ENCODE measurements at regions not wholly inside any gene's neighbourhood (a gene's known extent, or its start where the extent isn't known, plus 50 kb on each side); places are given as distances from the start of the nearest gene placed in this dataset.

DNA sequence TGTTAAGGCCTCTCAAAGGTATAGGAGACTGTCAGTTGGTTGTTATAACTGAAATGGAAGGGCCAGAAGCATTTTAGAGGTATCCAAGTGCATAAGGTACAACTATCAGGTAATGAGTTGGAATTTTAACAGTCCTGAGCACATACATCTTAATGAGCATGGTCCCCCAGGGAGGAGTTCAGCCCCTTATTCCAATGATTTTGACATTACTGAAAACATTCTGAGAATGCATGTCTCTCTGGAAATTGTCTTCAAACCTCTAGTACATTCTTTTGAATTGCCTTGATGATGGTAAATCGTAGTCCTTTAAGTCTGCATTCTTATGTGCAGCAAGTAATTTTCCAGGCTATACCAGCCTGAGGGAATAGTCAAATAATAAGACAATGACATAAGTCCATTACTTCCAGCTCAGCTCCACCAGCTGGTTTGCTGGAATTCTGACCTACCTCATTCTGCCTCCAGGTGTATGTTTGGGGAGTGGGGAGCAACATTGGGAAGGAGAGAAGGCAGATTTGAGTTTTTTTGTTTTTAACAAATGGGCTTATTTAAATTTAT lies 239.2 kb downstream of the MSRB3 start:
- FAIRE-seq = no peak

- no peak for FAIRE-seq
Observed at GRCh38 chr12:65518771-65519170, 240.3 kb downstream of the MSRB3 start.

- no peak for FAIRE-seq
Observed at GRCh38 chr12:65520658-65521057, 242.2 kb downstream of the MSRB3 start.

- no peak for FAIRE-seq
Observed at GRCh38 chr12:65522956-65523860, 244.7 kb downstream of the MSRB3 start.

- no peak for FAIRE-seq
Observed at GRCh38 chr12:65524666-65525065, 246.2 kb downstream of the MSRB3 start.

DNA sequence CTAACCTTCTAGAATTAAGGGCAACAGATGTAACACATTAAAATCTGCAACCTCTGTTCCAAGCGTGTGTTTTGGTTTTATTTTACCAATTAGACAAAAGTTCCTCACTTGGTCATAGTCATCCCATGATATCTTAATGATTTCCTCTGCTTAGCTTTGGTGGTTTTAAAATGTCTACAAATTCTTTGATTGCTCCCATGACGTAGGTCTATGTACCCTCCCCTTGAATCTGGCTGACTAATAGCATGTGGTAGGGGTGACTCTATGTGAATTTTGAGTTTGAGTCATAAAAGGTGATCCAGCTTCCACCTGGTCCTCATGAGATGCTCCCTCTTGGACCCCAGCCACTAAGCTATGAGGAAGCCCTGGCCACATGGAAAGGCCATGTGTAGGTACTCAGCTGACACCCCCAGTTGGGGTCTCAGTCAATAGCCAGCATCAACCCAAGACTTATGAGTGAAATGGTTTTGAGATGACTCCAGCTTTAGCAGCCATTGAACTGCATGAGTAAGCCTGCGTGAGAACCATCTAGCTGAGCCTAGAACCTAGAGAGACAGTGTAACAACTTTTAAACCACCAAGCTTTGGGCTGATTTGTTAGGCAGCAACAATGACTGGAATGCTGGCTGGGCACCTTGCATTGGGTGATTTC lies 247.1 kb downstream of the MSRB3 start:
- FAIRE-seq = no peak

DNA sequence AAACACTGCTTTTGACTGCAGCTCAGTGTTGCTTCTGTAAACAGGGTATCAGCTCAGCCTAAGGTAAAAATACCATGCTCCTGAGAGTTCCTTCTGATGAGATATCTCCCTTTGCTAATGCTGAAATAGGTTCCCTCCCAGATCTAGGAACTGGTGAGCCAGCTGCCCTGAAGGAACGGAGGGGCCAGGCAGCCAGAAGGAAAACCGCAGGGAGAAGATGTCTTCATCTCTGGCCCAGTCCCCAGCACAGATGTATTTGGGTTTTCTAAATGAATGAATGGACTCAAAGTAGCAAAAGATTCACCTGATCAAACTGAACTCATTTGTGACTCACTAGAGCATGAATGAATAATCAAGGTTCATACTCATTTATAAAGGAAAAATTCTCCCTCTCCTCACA lies 247.8 kb downstream of the MSRB3 start:
- FAIRE-seq = no peak

GRCh38 chr12:65528127-65528526 lies 249.6 kb downstream of the MSRB3 start:
- FAIRE-seq = no peak

DNA sequence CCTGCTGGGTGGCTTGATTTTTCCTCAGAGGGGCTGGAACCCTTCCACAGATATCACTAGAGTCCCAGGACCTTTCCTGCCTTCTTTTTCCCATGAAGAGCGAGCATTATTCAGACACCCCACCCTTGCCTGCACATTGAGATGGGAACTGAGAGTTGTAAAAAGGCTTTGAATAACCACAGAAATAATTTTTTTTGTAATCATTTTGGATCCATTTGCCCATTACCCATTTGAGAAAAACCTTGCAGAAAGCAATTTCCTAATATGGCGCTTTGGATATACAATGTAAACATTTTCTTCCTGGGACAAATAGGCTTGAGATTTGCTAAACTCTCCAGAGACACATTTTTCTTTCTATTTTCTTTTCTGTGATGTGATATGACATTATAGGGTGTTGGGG lies 250.6 kb downstream of the MSRB3 start:
- no peak for FAIRE-seq

- FAIRE-seq = no peak
Observed at GRCh38 chr12:65529771-65530435, 251.4 kb downstream of the MSRB3 start.

DNA sequence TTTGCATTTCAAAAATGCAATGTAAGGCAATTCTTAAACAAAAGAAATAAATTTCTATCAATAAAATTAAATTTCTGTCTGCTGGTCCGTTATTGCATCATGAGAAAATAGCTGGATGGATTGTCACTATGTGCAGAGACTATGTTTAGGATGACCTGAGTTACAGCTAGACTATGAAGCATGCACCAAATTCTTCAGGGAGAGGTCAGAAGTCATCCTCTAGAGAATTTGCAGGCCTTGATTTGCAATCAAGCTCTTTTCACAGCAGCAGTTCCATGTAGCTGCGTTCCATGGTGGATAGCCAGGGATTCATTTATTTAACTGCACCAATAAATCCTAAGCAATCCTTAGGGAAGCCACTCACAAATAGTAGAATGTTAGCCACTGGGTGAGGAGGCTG lies 253.7 kb downstream of the MSRB3 start:
- no peak for FAIRE-seq

GRCh38 chr12:65532764-65533163 lies 254.3 kb downstream of the MSRB3 start:
- FAIRE-seq = no peak

- FAIRE-seq = no peak
Observed at GRCh38 chr12:65533177-65533883, 254.8 kb downstream of the MSRB3 start.

- no peak for FAIRE-seq
Observed at GRCh38 chr12:65534238-65534841, 255.9 kb downstream of the MSRB3 start.

DNA sequence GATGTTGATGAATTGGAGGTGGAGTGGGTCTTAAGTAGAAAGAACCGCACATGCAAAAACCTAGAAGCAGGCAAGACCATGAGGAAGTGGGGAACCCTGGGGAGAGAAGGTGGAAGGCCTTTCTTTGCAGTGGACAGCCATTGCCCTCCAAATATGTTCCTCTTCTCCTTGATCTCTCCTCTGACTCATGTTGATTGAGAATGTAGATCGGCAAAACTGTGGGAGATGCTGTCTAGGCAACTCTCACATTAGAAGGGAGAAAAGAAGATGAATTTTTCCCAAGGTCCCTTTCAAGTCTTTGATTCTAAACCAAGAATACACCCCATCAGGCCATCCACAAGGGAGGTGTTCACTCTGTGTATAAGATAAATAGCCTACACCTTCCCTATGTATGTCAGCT lies 257.5 kb downstream of the MSRB3 start:
- no peak for FAIRE-seq

GRCh38 chr12:65536351-65536750 lies 257.9 kb downstream of the MSRB3 start:
- no peak for FAIRE-seq

GRCh38 chr12:65536876-65537681 lies 258.6 kb downstream of the MSRB3 start:
- no peak for FAIRE-seq

- no peak for FAIRE-seq
Observed at GRCh38 chr12:65537978-65538377, 259.5 kb downstream of the MSRB3 start.

DNA sequence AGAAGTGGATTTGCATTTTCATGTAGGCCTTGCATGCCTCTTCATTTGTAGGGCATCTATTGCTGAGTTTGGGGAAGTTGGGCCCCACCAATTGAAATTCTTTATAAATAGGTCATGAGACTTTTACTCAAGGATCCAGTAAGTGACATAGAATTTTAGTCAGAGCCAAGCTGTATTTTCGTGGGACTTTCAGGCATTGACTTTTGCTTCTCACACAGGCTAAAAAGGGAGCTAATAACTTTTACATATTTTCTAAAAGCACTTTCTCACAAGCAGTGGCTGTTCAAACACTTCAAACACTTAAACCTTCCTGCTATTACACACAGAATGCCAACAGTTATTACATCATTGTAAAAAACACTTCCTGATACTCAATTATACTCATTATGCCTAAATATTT lies 260.5 kb downstream of the MSRB3 start:
- no peak for FAIRE-seq

DNA sequence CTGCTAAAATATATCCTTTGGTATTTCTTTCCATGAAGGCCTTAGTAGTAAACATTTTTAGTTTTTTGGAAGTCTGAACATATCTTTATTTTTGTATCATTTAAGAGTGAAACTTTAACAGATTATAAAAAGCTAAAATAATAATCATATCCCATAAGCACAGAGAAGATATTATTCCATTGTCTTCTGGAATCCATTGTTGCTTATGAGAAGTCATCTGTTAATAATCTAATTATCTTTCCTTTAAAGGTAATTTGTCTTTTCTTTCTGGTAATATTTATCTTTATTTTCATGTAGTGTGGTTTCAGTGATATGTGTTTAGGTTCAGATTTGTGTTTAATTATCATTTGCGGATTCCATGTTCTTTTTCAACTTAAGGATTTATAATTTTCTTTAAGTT lies 261.7 kb downstream of the MSRB3 start:
- FAIRE-seq = no peak

DNA sequence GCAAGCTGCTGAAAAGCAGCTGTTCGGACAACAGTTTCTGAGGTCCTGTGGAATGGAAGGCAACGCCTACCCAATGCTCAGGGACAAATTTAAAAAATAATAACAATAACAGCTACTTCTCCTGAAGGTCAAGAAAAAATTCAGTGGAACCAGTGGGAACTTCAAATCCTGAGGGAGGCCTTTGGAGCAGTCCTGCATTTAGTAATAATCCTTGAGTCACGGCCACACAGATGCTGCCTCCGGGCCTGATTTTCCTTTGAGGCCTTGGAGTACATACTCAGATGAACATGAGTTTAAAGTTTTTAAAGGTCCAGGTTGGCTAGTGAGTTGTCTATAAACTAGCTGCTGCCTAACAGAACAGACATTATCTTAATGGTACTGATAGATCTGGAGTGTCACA lies 268.0 kb downstream of the MSRB3 start:
- no peak for FAIRE-seq
